NCI-H2196 treated with DMSO at 0.1 percent for 48 hours (cell line): ENCODE measurements at regions not wholly inside any gene's neighbourhood (a gene's known extent, or its start where the extent isn't known, plus 50 kb on each side); places are given as distances from the start of the nearest gene placed in this dataset.

Source experiments
- DNase-seq: peaks from one replicate; lab custom pipeline; 2025; ENCODE audit not compliant: unreplicated experiment; lab: John Stamatoyannopoulos, UW

DNA sequence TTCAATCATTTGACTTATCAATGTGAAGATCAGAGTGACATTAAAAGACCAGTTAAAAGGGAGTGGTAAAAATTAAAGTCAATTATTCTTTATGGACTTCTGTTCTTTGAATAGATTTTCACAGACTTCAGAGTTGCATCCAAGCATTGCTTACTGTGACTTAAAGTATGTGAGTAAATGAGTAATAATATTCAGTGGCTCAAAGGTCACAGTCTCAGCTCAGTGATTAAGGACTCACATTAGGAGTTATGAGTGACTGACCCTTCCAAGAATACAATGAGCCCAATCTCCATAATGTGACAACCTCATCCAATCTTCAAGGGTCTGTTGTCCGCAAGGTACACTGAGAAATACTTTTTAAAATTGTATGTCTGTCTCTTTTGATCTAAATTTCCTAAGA lies 811.2 kb downstream of the BRINP1 start:
- no peak for DNase-seq

- no peak for DNase-seq
These were observed 810.3 kb downstream of the BRINP1 start for GRCh38 chr9:118558891-118559290.

DNA sequence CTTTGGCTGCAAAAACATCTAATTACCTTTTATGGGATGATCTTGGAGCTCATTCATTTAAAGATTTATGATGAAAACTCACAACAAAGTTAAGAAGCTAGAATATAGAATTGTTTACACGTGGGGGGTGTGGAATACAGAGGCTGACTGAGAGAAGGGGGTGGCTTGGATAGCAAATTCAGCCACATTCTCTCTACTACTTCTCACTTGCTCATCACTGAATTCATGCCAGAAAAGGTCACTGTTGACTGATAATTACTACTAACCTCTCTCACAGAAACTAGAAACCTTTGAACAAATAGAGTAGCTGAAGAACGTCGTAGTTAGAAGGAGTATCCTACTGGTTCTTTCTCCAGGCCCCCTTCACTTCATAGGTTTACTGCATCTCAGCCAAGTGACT lies 808.2 kb downstream of the BRINP1 start:
- peak; percentile 38 for DNase-seq

GRCh38 chr9:118563677-118564076 lies 805.6 kb downstream of the BRINP1 start:
- no peak for DNase-seq

DNA sequence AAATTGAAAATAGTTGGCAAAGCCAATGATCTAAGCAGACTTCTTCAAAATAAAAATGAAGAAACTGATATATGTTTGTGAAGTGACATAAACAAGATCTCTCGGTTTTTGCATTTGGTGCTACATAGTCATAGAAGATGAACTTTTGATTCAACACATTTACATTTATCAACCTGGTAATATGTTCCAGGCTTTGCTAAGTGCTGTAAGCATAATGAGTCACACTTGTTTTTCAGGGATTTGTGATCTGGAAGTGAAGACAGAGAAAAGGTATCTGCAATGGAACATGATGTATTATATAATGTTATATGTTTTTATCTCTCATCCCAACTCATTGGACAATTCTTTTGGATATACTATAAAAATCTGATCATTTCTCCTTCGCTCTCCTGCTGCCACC lies 801.4 kb downstream of the BRINP1 start:
- no peak for DNase-seq

DNA sequence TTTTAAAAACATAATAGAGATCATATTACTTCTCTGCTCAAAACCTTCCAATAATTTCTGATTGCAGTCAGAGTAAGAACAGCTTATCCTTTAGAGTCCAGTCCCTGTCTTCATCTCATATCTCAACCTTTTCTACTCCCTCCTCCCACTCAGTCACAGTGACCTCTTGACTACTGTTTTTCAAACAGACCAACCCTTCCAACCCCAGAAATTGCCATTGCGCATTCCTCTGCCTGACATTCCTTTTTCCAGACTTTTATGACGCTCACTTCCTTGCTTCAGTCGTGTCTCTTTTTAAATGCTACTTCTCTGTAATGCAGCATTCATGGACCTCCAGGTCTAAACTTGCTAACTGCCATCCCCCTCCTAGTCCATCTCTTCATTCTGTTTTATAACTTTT lies 800.5 kb downstream of the BRINP1 start:
- no peak for DNase-seq

DNA sequence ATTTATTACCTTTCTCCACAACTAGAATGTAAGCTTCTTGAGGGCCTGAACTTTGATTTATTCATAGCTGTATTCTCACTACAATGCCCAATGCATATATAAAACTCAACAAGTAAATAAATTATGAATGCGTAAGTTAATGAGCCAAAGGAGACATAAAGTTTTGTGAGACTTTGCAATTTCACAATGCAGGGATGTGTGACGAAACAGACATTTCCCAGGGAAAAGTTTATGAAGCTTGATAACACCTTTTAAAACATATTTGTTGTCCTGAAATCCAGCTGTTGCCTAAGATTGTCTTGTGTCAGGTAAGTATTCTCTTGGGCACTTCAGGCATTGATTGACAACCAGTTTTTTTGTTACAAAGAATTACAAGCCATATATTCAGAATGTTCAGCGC lies 800.1 kb downstream of the BRINP1 start:
- DNase-seq = no peak

- no peak for DNase-seq
These were observed 799.2 kb downstream of the BRINP1 start for GRCh38 chr9:118570066-118570465.

GRCh38 chr9:118575341-118576070 lies 793.7 kb downstream of the BRINP1 start:
- no peak for DNase-seq

GRCh38 chr9:118577121-118577520 lies 792.1 kb downstream of the BRINP1 start:
- DNase-seq = no peak

GRCh38 chr9:118578467-118578866 lies 790.8 kb downstream of the BRINP1 start:
- no peak for DNase-seq

DNA sequence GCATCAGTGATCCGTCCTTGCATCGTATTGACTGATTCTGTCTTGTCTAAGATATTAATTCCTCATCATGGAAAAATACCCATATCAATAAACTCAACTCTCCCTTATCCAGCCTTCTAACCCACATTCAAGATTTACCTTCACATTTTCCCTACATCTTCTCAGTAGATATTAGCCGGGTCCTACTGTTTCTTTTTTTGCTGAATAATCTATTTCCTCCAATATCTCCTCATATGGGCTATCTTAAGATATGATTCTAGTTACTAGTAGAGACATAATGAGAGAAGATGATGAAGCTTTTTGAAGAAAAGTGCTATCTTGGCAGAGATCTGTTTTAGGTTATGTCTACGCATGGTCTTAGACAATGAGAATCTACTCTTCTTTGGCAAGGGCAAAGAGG lies 785.8 kb downstream of the BRINP1 start:
- DNase-seq = no peak

DNA sequence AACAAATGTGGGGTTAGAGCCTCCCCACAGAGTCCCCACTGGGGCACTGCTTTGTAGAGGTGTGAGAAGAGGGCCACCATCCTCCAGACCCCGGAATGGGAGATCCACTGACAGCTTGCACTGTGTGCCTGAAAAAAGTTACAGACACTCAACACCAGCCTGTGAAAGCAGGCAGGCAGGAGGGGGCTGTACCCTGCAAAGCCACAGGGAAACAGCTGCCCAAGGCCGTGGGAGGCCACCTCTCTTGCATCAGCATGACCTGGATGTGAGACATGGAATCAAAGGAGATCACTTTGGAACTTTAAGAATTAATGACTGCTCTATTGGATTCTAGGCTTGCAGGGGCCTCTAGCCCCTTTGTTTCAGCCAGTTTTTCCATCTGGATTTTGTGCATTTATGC lies 782.3 kb downstream of the BRINP1 start:
- no peak for DNase-seq

- DNase-seq = no peak
These were observed 774.8 kb downstream of the BRINP1 start for GRCh38 chr9:118594428-118594827.

- DNase-seq = peak; percentile 49
These were observed 773.4 kb downstream of the BRINP1 start for GRCh38 chr9:118595719-118596305.

GRCh38 chr9:118596374-118597015 lies 772.7 kb downstream of the BRINP1 start:
- DNase-seq = no peak

GRCh38 chr9:118606668-118607067 lies 762.6 kb downstream of the BRINP1 start:
- no peak for DNase-seq

DNA sequence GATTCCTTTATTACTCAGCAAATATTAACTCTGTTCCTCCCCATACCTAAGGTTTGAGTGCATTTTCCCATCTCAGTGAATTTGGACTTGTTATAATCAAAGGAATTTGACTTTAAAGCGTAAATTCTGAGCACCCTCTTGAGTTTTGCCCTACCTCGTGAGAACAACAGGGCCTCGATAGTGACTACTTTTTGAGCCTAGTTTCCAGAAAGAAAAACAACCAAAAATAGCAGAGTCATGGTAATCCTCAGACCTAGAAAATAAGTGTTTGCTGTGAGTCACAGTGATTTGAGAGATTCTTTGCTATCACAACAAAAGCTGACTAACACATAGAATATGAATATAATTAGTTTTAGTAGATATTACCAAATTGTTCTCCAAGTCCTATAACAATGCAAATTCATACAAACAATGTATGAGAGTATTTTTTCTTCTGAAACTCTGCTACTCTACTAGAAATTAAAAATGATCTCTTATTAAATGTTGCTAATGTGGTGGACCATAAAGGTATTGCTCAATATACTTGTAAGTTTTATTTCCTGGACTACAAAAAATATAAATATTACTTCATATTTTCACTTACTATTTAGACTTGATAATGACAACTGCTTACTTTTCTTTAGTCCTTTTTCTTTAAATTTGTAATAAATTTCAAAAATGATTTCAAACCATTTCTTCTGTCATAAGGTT lies 759.7 kb downstream of the BRINP1 start:
- DNase-seq = no peak

DNA sequence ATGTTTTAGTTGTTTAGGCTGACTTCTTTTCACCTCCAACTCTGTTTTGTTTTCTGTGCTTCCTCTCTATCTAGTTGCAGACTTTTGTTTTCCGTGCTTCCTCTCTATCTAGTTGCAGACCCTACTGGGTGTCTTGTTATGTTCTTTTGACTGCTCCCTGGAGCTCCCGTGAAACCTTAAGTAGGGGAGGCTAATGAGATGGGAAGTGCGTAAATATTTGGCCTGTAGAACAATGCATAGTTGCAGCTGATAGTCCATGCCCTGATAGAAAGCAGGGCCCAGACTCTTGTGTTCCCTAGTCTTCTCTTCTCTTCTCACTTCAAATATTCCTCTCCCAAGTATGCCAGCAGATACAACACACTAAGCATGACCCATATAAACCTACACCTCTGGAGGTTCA lies 757.0 kb downstream of the BRINP1 start:
- no peak for DNase-seq

DNA sequence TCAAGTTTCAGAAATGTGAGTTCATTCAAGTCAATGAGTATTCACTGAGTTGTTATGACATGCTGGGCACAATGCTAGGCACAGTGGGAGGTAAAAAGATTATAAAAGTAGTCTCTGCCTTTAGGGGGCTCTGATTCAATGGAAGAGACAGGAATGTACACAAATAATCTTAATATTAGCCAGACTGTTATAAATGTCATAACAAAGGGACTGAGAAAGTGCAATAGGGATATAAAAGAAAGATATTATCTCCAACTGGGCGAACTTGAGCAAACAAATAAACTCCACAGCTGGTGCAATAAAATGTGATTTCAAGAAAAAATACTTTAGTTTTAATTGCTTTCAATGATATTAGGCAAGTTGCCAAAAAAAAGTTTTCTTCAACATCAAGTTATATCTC lies 755.2 kb downstream of the BRINP1 start:
- DNase-seq = no peak

DNA sequence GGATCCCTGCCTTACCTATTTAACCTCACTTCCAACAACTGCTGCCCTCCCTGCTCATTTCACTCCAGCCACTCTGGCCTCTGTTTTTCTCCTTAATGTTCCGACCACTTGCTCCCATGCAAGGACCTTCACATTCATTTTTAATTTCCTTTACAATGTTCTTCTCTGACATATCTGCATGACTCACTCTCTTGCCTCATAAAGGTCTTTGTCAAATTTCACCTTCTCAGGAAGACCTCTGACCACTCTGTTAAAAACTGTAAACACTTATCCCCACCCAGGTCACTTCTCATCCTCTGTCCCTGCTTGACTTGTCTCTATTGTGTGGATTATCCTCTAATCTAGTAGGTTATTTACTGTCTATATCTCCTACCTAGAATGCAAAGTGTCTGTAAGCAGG lies 751.2 kb downstream of the BRINP1 start:
- no peak for DNase-seq

DNA sequence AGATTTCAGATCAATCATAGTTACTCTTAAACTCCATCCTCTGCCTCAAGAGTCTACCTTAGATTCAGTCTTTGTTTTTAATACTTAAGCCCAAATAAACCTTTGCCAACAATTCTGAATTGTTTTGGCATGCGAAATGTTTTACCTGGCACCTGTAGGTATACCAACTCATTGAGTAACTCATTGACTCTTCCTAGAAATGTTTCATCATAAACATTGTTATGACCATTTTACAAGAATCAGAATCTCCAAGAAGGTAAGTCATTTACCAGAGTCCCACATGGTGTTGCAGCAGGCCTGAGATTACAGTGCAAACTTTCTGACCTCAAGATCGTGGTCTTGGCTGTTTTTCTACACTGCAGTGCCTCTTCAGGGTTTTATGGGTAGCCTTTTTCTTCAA lies 750.4 kb downstream of the BRINP1 start:
- DNase-seq = no peak
